PC-9 (cell line): ENCODE measurements at regions not wholly inside any gene's neighbourhood (a gene's known extent, or its start where the extent isn't known, plus 50 kb on each side); places are given as distances from the start of the nearest gene placed in this dataset.

Experiments
- BruUV-seq: library from RNA; stranded (reverse); fragments of 400-500 nt; replicated peaks from 2 replicates; lab custom pipeline; 2021; lab: Mats Ljungman, UMichigan
- CTCF ChIA-PET: fragments of 300-600 bp; sonication (Branson Sonifier 250); formaldehyde crosslinking; loops from one replicate; lab custom pipeline; 2022; ENCODE audit warnings: antibody characterized with exemption; lab: Charles Lee
- POLR2A ChIA-PET: fragments of 300-600 bp; sonication (Branson Sonifier 250); formaldehyde crosslinking; loops from one replicate; lab custom pipeline; 2022; ENCODE audit warnings: antibody characterized with exemption; ENCODE audit not compliant: unreplicated experiment; lab: Charles Lee
- DNase-seq, 2 experiments: peaks; one replicate each; pipeline versions ENCODE4 v3.0.0 to v3.0.0-alpha.2; 2015 to 2022; ENCODE audit warnings: mixed read lengths in 1 of 2
- H2AFZ ChIP-seq: fragments of 200-600 bp; sonication (generic); 2 replicates; pipeline ENCODE4 v1.8.1; 2017; ENCODE audit warnings: antibody characterized with exemption
- H3F3A ChIP-seq: fragments of 200-600 bp; sonication (generic); 2 replicates; pipeline ENCODE4 v1.8.1; 2017; ENCODE audit warnings: antibody characterized with exemption, mild to moderate bottlenecking, low read depth; ENCODE audit not compliant: insufficient read depth
- H3K27ac ChIP-seq: fragments of 200-600 bp; sonication (generic); 2 replicates; pipeline ENCODE4 v1.6.1; 2016; ENCODE audit warnings: mixed run types
- H3K27me3 ChIP-seq: fragments of 200-600 bp; sonication (generic); 2 replicates; pipeline ENCODE4 v1.6.1; 2016; ENCODE audit warnings: low read depth, mixed run types; ENCODE audit not compliant: insufficient read depth
- H3K36me3 ChIP-seq: fragments of 200-600 bp; sonication (generic); 2 replicates; pipeline ENCODE4 v1.6.1; 2016; ENCODE audit warnings: low read depth, mixed run types
- H3K4me1 ChIP-seq: fragments of 200-600 bp; sonication (generic); replicated peaks from 2 replicates; pipeline ENCODE4 v1.6.1; 2016; ENCODE audit warnings: mixed run types; ENCODE audit not compliant: insufficient read depth
- H3K4me2 ChIP-seq: fragments of 200-600 bp; sonication (generic); 2 replicates; pipeline ENCODE4 v1.6.1; 2017; ENCODE audit warnings: mixed run types
- H3K4me3 ChIP-seq: fragments of 200-600 bp; sonication (generic); 2 replicates; pipeline ENCODE4 v1.6.1; 2016; ENCODE audit warnings: mixed run types
- H3K79me2 ChIP-seq: fragments of 200-600 bp; sonication (generic); 2 replicates; pipeline ENCODE4 v1.6.1; 2017; ENCODE audit warnings: low read depth, mixed run types
- H3K9me2 ChIP-seq: fragments of 200-600 bp; sonication (generic); 2 replicates; pipeline ENCODE4 v1.8.1; 2017; ENCODE audit warnings: mild to moderate bottlenecking; ENCODE audit not compliant: insufficient read depth
- H3K9me3 ChIP-seq: fragments of 200-600 bp; sonication (generic); 2 replicates; pipeline ENCODE4 v1.8.1; 2016; ENCODE audit warnings: low read depth; ENCODE audit not compliant: insufficient read depth
- H4K20me1 ChIP-seq: fragments of 200-600 bp; sonication (generic); 2 replicates; pipeline ENCODE4 v1.8.1; 2017; ENCODE audit not compliant: insufficient read depth
- EZH2 ChIP-seq: fragments of 200-600 bp; sonication (generic); IDR thresholded peaks from 2 replicates; pipeline ENCODE4 v1.8.0; 2017; ENCODE audit warnings: antibody characterized with exemption, low read depth
- intact Hi-C: fragments of 100-400 bp; cut with micrococcal nuclease; formaldehyde crosslinking; loops from one replicate; pipeline ENCODE4 v1.10.0; 2022; ENCODE audit not compliant: unreplicated experiment
- TF ChIP-seq, protein P1 (sequence below): fragments of 200-600 bp; sonication (generic); conservative IDR thresholded peaks from 2 replicates; pipeline ENCODE4 v1.6.1; 2017; ENCODE audit warnings: mixed run types, antibody characterized with exemption, mild to moderate bottlenecking, moderate library complexity

GRCh38 chr15:66864086-66864830 lies 162.2 kb downstream of the SMAD6 start:
- H3F3A ChIP-seq = no peaks in the 10 kb centered on the region
- H3K36me3 ChIP-seq = no peaks in the 10 kb centered on the region
- ChIA-PET CTCF (interaction anchor here (0.6 kb wide), 1 partner anchor 1162 kb away, joined by 3 read pairs; no protein-coding TSS in a partner anchor), POLR2A (no interaction called here)
- H3K9me2 ChIP-seq = no peaks in the 10 kb centered on the region
- no peaks in the 10 kb centered on the region for H3K27me3 ChIP-seq
- H3K4me1 ChIP-seq = no peaks in the 10 kb centered on the region
- no peaks in the 10 kb centered on the region for H3K79me2 ChIP-seq
- H3K4me2 ChIP-seq = no peak overlapping the region
- no peak overlapping the region for H3K4me3 ChIP-seq
- TF ChIP-seq, protein P1, sequence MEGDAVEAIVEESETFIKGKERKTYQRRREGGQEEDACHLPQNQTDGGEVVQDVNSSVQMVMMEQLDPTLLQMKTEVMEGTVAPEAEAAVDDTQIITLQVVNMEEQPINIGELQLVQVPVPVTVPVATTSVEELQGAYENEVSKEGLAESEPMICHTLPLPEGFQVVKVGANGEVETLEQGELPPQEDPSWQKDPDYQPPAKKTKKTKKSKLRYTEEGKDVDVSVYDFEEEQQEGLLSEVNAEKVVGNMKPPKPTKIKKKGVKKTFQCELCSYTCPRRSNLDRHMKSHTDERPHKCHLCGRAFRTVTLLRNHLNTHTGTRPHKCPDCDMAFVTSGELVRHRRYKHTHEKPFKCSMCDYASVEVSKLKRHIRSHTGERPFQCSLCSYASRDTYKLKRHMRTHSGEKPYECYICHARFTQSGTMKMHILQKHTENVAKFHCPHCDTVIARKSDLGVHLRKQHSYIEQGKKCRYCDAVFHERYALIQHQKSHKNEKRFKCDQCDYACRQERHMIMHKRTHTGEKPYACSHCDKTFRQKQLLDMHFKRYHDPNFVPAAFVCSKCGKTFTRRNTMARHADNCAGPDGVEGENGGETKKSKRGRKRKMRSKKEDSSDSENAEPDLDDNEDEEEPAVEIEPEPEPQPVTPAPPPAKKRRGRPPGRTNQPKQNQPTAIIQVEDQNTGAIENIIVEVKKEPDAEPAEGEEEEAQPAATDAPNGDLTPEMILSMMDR = no peak
- no peak for TF ChIP-seq EZH2
- BruUV-seq = no TSS peak
- intact Hi-C loops = no loop called here
- no peaks in the 10 kb centered on the region for H4K20me1 ChIP-seq
- no peak overlapping the region for H2AFZ ChIP-seq
- DNase-seq = no peak
- no peaks in the 10 kb centered on the region for H3K9me3 ChIP-seq
- H3K27ac ChIP-seq = no peak overlapping the region

DNA sequence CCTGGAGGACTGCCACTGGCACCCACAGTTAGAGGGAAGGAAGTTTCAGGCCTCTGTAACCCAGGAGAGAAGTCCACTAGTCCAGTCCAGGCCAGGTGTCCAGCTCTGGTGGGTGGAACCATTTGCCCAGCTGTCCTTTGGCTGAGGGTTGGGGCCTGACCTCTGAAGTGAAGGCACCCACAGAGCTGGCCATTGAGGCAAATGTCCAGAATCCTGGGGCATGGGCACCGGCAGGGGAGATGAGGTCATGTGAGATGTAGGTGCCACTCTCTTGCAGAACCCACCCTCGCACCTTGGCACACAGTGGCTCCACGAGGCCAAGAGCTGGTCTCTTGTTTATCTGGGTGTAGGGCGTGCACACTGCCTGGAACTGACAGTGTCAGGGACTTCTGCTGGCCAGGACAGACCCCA lies 162.8 kb downstream of the SMAD6 start:
- ChIA-PET CTCF (no interaction called here), POLR2A (no interaction called here)
- Histone ChIP-seq H3K27ac (no peak overlapping the region), H2AFZ (no peak overlapping the region), H3K4me3 (no peak overlapping the region), H3K4me2 (no peak overlapping the region), H3K4me1 (no peaks in the 10 kb centered on the region), H3K79me2 (no peaks in the 10 kb centered on the region), H3K9me3 (no peaks in the 10 kb centered on the region), H3K36me3 (no peaks in the 10 kb centered on the region), H3K9me2 (no peaks in the 10 kb centered on the region), H3K27me3 (no peaks in the 10 kb centered on the region), H4K20me1 (no peaks in the 10 kb centered on the region), H3F3A (no peaks in the 10 kb centered on the region)
- intact Hi-C loops = no loop called here
- BruUV-seq = no TSS peak
- TF ChIP-seq, protein P1 = no peak
- no peak for TF ChIP-seq EZH2
- no peak for DNase-seq

DNA sequence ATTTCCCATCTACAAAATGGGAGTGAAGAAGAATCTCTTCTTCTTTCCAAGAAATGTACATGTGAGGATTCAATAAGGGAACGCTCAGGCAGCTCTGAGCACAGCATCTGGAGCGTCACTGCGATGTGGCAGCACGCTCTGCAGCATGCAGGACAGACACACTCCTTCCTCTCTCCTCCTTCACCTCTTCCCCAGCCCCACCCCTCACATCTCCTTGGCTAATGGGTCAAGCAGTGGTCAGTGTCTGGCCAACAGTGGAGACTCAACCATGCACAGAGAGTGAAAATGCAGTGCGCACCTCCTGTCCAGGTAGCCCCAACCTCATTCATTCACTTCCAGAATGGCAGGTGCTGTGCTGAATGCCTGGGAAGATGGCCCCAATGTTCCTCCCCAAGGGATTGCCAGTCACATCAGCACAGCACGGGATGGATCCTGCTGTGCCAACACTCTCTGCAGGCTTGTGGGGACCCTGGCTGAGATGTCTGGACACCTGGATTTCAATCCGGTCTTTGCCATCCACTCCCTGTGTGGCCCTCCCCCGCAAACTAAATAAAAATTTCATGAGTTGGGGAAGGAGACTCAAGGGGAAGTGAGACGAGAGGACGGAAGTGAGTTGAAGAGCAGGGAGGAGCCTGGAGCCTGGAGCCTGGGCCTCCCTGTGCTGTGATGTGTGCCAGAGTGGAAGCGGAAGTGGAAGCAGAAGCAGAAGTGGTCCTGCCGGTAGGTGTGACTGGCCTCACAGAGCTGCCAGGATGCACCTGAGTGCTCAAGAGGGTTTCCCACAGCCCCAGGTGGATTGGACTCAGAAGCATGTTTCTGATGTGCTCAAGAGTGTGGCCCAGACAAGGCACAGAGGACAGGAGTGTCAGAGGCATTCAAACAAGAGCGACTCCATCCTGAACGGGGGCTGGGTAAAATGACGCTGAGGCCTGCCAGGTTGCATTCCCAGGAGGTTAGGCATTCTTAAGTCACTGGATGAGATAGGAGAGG lies 163.9 kb downstream of the SMAD6 start:
- H3K4me3 ChIP-seq = no peak overlapping the region
- ChIA-PET CTCF (no interaction called here), POLR2A (no interaction called here)
- H3K27me3 ChIP-seq = no peaks in the 10 kb centered on the region
- H3K27ac ChIP-seq = no peak overlapping the region
- H3K4me2 ChIP-seq = no peak overlapping the region
- H3K9me2 ChIP-seq = no peaks in the 10 kb centered on the region
- intact Hi-C loops = no loop called here
- H2AFZ ChIP-seq = no peak overlapping the region
- H3F3A ChIP-seq = no peaks in the 10 kb centered on the region
- no peaks in the 10 kb centered on the region for H4K20me1 ChIP-seq
- no peaks in the 10 kb centered on the region for H3K9me3 ChIP-seq
- no peak for TF ChIP-seq EZH2
- TF ChIP-seq, protein P1 = no peak
- DNase-seq = no peak
- H3K79me2 ChIP-seq = no peaks in the 10 kb centered on the region
- no peaks in the 10 kb centered on the region for H3K36me3 ChIP-seq
- H3K4me1 ChIP-seq = no peaks in the 10 kb centered on the region
- no TSS peak for BruUV-seq
